C1 segment of cervical spinal cord (tissue), 14 donors: ENCODE measurements at regions not wholly inside any gene's neighbourhood (a gene's known extent, or its start where the extent isn't known, plus 50 kb on each side); places are given as distances from the start of the nearest gene placed in this dataset.
"Not testable (repeated sequence)": the region's sequence is repeated elsewhere in the genome, so short reads cannot be mapped to it uniquely, and the experiment has no call there.

Experiments used
- DNase-seq, 14 donors: peaks; one replicate each; lab custom pipeline; 2025; lab: John Stamatoyannopoulos, UW

- DNase-seq = no peak
These were observed 164.2 kb upstream of the C1orf174 start for GRCh38 chr1:4064150-4064889.

- no peak for DNase-seq
These were observed 167.0 kb upstream of the C1orf174 start for GRCh38 chr1:4066860-4067599.

GRCh38 chr1:4068076-4068475 lies 168.0 kb upstream of the C1orf174 start:
- no peak for DNase-seq

DNA sequence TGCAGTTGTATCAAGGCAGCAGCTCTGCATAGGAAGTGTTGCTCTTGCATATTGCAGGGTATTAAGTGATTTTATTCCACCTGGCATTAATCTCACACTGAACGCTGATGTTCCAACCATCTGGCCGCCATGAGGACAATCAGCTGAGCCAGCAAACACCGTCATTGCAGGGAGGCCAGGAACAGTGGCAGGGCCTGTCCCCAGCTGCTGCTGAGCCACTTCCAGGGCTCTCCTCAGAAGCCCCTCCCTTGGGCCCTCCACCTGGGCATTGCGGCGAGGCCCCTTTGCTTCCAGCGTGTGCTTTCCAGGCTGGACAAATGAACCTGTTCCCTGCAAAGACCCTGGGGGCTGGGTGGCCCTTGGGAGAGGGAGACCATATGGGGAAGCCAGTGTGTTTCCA lies 171.6 kb upstream of the C1orf174 start:
- DNase-seq = no peak

- DNase-seq = no peak
These were observed 172.5 kb upstream of the C1orf174 start for GRCh38 chr1:4072481-4073153.

DNA sequence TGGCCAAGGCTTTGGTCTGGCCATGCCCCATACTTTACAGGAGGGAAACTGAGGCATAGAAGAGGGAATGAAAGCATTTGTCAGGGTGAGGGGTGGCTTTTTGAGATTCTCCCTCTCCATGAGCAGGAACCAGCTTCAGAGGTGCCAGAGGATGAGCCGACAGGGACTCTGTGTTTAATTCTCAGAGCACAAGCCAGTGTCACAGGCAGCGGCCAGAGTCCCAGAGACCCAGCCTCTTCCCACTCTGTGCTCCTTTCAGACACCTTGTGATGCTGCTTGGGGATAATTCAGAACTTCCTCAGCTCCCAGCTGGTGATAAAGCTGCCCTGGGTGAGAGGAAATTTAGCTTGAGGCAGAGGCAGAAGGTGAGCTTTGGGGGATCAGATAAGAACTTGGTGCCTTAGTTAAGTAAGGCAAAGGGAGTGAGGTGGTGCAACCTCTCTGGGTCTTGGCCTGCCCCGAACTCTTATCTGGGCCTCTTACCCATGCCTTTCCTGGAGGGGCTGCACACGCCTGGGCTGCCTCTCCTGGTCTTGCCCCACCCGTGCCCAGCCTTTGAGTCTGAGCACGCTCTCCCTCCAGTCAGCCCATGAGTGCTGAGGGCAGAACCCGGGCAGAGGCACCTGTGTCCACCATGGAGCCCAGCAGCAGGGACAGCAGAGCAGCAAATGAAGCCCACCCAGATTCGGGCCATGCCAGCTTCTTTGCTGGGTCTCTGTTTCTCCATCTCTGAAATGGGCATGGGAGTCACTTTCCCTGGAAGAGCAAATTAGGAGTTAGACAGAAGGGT lies 175.6 kb upstream of the C1orf174 start:
- no peak for DNase-seq

DNA sequence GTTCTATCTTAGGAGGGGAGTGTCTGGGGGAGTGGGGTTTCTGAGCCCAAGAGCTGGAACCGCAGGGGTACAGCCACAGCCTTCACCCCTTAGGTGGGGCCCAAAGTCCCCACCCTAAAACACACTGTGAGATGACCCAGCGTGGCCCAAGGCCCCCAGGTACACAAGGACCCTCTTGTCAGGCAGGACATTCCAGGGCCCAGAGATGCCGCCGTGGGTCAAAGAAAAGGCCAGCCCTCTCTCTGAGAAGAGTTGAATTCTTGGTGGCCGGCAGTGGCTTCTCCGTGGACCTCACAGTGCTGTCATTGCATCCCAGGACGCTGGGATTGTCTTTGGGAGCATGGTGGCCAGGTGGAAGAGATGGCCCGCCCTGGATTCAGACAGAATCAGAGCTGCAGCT lies 176.3 kb upstream of the C1orf174 start:
- DNase-seq = no peak

GRCh38 chr1:4078091-4078962 lies 178.3 kb upstream of the C1orf174 start:
- DNase-seq = not testable (repeated sequence)

GRCh38 chr1:4079815-4080214 lies 179.7 kb upstream of the C1orf174 start:
- DNase-seq = no peak

DNA sequence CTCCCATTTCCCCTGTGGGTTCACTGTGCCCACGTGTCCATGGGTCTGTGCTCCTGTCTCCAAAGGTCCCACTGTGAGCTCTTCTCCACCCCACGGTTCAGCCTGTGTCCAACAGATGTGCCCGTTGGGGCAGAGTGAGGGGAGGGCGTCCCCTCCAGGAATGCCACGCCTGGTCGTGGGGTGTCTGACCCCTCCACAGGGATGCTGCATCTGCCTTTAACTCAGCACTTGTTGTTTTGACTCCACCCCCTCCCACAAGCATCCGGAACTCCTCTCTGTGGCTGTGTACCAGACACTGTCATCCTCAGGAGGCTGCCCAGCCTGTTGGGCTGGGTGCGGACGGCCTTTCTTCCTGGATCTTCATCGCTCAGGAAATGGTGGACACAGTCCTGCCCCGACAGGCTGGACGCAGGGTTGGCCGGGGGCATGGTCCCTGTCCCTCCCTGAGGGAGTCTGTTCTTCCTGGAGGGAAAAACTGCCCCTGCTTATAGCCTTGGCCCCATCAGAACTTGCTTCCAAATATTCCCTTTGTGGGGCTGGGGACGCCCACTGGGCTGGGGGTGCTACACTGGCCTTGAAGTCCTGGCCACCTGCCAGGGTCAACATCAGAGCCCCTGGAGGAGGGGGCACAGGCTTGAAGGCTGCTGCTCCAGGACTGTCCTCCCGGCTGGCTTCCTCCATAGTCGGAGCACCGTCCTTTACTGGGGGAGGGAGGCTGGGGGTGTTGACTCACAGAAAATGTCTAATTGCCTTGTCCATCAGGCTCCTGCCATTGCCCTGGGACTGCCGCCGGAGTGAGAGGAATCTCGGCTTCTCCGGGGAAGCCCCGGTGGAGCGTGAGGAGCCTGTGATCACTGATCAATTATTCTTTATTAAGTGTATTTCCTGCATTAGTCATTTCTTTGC lies 182.0 kb upstream of the C1orf174 start:
- DNase-seq = no peak

- no peak for DNase-seq
These were observed 183.4 kb upstream of the C1orf174 start for GRCh38 chr1:4083231-4084047.

GRCh38 chr1:4084048-4084431 lies 184.0 kb upstream of the C1orf174 start:
- no peak for DNase-seq

- no peak for DNase-seq
These were observed 184.4 kb upstream of the C1orf174 start for GRCh38 chr1:4084446-4084845.

- DNase-seq = no peak
These were observed 184.8 kb upstream of the C1orf174 start for GRCh38 chr1:4084896-4085295.

- no peak for DNase-seq
These were observed 185.5 kb upstream of the C1orf174 start for GRCh38 chr1:4085546-4085945.

- no peak for DNase-seq
These were observed 186.2 kb upstream of the C1orf174 start for GRCh38 chr1:4086085-4086850.

DNA sequence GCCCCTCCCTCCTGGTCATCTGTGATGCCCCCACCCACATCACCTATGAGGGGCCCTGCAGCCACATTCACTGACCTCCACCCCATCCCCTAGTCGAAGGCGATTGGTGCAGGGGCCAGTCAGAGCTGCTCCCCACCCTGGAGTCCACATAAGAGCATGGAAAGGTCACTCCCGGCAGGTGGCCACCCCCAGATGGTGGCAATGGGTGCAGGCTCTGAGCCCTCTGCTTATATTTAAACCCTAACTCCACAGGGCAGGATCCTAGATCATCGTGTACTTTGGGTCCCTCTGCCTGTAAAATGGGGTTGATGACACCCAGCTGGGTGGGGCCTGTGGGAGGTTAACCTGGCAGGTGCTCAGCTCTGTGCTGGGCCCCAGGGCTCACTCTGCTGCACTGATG lies 186.8 kb upstream of the C1orf174 start:
- no peak for DNase-seq
